Osteocyte (in vitro differentiated cells): ENCODE measurements at regions not wholly inside any gene's neighbourhood (a gene's known extent, or its start where the extent isn't known, plus 50 kb on each side); places are given as distances from the start of the nearest gene placed in this dataset.
"Not testable (repeated sequence)": the region's sequence is repeated elsewhere in the genome, so short reads cannot be mapped to it uniquely, and the experiment has no call there.

Experiments used
- DNase-seq: peaks from one replicate; pipeline ENCODE4 v3.0.0; 2021; ENCODE audit warnings: mixed read lengths; ENCODE audit not compliant: unreplicated experiment; ENCODE audit errors: extremely low spot score
- H3K27ac Mint-ChIP-seq: one replicate; pipeline ENCODE4 v1.8.0; 2021; ENCODE audit warnings: mild to moderate bottlenecking, mixed read lengths; ENCODE audit not compliant: unreplicated experiment
- H3K27me3 Mint-ChIP-seq: one replicate; pipeline ENCODE4 v1.8.0; 2021; ENCODE audit warnings: mixed read lengths; ENCODE audit not compliant: unreplicated experiment
- H3K36me3 Mint-ChIP-seq: one replicate; pipeline ENCODE4 v1.8.0; 2021; ENCODE audit warnings: mixed read lengths; ENCODE audit not compliant: unreplicated experiment
- H3K4me1 Mint-ChIP-seq: one replicate; pipeline ENCODE4 v1.8.0; 2021; ENCODE audit warnings: mixed read lengths; ENCODE audit not compliant: unreplicated experiment
- H3K4me3 Mint-ChIP-seq: one replicate; pipeline ENCODE4 v1.8.0; 2021; ENCODE audit warnings: mild to moderate bottlenecking, moderate library complexity, mixed read lengths; ENCODE audit not compliant: unreplicated experiment
- H3K9me3 Mint-ChIP-seq: one replicate; pipeline ENCODE4 v1.8.0; 2021; ENCODE audit warnings: mixed read lengths; ENCODE audit not compliant: unreplicated experiment
- CTCF ChIP-seq: fragments of 200-600 bp; sonication (generic); IDR thresholded peaks from 2 replicates; pipeline ENCODE4 v1.5.0; 2021; ENCODE audit warnings: antibody characterized with exemption, mild to moderate bottlenecking, moderate library complexity

DNA sequence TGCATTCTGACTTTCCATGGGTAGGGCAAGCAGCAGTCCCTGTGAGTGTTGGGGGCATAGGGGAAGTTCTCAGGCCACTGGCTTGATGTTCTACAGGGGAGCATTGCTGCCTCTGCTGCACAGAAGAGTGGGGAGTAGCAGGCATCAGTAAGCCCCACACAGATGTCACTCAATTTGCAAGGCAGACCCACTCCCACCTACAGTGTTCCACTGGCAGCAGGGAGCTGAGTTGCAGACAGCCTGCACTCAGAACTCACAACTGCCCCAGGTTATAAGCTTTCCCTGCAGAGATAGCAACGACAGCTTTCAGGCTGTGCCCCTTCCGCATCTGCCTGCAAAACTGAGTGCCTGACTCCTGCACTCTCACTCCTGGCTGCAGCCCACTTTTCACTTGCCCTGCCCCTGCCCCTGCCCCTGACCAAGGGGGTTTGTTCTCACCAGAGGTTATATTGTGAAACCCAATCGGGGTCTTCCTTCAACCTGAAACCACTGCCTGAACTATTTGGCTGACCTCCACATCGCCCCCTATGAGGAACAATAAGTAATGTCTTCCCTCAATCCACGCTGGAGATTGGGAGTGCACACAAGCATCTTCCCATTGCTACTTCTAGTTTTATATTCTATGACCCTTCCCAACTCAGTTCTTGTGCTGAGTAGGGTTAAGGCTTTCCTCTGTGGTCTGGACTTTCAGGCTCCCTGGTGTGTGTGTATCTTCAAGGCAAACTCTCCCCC, 227.4 kb upstream of the CXorf51B start:
- H3K27ac Mint-ChIP-seq: no peak overlapping the region
- H3K4me1 Mint-ChIP-seq: no peaks in the 10 kb centered on the region
- TF ChIP-seq CTCF: no peak
- peaks cover 38% of the 10 kb centered on the region for H3K9me3 Mint-ChIP-seq
- H3K4me3 Mint-ChIP-seq: no peak overlapping the region
- H3K36me3 Mint-ChIP-seq: no peaks in the 10 kb centered on the region
- no peaks in the 10 kb centered on the region for H3K27me3 Mint-ChIP-seq
- no peak for DNase-seq

DNA sequence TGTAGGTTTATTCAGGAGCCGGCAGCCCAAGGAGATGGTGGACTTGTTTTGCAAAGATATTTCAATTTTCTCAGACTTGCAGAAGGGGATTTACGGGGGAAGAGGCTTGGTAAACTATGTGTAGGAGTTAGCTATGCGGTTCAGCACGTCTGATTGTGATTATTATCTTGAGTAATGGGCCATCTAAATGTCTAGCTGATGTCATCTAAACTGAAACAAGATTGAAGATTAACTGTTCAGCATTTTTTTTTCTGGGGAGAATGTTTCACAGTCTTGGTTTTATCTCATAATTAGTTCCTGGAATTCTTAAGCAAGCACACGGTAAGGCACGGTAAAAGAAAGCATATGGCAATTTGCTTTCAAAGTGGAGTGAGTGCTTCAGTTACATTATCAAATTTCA, 207.3 kb upstream of the CXorf51B start:
- Mint-ChIP-seq H3K4me1 (no peaks in the 10 kb centered on the region), H3K9me3 (peaks cover 52% of the 10 kb centered on the region), H3K4me3 (no peak overlapping the region), H3K27ac (no peak overlapping the region), H3K27me3 (no peaks in the 10 kb centered on the region), H3K36me3 (no peaks in the 10 kb centered on the region)
- no peak for DNase-seq
- no peak for TF ChIP-seq CTCF

DNA sequence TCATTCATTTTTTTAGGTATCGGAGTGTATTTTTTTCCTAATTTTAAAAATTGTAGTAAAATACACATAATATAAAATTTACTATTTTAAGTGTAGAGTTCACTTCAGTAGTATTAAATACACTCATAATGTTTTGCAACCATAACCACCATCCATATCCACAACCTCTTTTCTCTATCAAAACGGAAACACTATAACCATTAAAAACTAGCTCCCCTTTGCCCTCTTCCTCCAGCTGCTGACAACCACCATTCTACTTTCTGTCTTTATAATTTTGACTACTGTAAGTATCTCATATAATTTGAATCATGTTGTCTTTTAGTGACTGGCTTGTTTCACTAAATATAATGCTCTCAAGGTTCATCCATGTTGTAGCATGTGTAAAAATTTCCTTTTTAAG, 205.4 kb upstream of the CXorf51B start:
- DNase-seq: no peak
- Mint-ChIP-seq H3K4me1 (no peaks in the 10 kb centered on the region), H3K27ac (no peak overlapping the region), H3K4me3 (no peak overlapping the region), H3K9me3 (peaks cover 54% of the 10 kb centered on the region), H3K36me3 (no peaks in the 10 kb centered on the region), H3K27me3 (no peaks in the 10 kb centered on the region)
- TF ChIP-seq CTCF: no peak

GRCh38 chrX:146614663-146615478, 194.7 kb upstream of the CXorf51B start:
- H3K4me3 Mint-ChIP-seq: no peak overlapping the region
- no peaks in the 10 kb centered on the region for H3K36me3 Mint-ChIP-seq
- DNase-seq: no peak
- peaks cover 39% of the 10 kb centered on the region for H3K9me3 Mint-ChIP-seq
- TF ChIP-seq CTCF: no peak
- H3K4me1 Mint-ChIP-seq: no peaks in the 10 kb centered on the region
- H3K27me3 Mint-ChIP-seq: no peaks in the 10 kb centered on the region
- no peak overlapping the region for H3K27ac Mint-ChIP-seq

GRCh38 chrX:146615628-146616348, 193.8 kb upstream of the CXorf51B start:
- Mint-ChIP-seq H3K4me3 (no peak overlapping the region), H3K4me1 (no peaks in the 10 kb centered on the region), H3K27ac (no peak overlapping the region), H3K27me3 (no peaks in the 10 kb centered on the region), H3K9me3 (peaks cover 30% of the 10 kb centered on the region), H3K36me3 (no peaks in the 10 kb centered on the region)
- TF ChIP-seq CTCF: no peak
- no peak for DNase-seq

DNA sequence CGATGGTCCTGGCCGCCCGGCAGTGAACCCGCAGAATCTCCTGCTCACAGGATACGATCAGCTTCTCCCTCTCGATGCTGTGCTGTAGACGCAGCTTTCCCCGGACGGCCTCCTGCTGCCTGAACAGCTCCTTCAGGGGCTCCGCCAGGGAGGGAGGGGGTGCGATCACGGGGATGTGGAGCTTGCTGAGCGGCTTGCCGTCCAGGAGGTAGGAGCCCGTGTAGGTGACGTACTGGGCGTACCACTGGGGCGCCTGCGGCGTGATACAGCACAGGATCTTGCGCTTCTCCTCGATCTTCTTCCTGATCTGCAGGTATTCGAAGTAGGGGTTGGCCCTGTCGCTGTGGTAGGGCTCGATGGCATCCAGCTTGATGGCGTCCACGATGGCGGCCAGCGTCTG, 189.6 kb upstream of the CXorf51B start:
- H3K27ac Mint-ChIP-seq, H3K4me1 Mint-ChIP-seq, H3K27me3 Mint-ChIP-seq, H3K4me3 Mint-ChIP-seq, DNase-seq, H3K36me3 Mint-ChIP-seq: not testable (repeated sequence)
- H3K9me3 Mint-ChIP-seq: peaks cover 27% of the 10 kb centered on the region
